ENCODE measurements at regions not wholly inside any gene's neighbourhood (a gene's known extent, or its start where the extent isn't known, plus 50 kb on each side); places are given as distances from the start of the nearest gene placed in this dataset.

DNA sequence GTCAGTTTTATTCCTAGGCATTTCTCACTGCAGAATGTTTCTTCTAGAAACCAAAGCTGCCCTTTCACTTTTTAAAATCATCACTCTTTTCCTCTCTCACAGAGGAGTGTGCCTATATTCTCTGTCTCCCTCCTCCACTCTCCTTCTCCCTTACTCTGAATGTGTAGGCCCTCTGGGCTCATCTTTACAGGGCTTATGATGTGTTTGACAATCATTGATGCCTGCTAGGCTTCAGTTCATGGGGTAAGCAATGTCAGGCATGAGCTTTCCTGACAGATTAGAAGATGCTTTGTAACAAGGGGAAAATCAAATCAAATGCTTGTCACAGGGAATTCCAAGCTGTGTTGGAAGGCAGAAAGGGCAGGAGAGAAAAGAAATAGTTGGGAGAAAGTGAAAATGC is 742.9 kb downstream of the SORCS3 start:
- TF ChIP-seq, protein P1, sequence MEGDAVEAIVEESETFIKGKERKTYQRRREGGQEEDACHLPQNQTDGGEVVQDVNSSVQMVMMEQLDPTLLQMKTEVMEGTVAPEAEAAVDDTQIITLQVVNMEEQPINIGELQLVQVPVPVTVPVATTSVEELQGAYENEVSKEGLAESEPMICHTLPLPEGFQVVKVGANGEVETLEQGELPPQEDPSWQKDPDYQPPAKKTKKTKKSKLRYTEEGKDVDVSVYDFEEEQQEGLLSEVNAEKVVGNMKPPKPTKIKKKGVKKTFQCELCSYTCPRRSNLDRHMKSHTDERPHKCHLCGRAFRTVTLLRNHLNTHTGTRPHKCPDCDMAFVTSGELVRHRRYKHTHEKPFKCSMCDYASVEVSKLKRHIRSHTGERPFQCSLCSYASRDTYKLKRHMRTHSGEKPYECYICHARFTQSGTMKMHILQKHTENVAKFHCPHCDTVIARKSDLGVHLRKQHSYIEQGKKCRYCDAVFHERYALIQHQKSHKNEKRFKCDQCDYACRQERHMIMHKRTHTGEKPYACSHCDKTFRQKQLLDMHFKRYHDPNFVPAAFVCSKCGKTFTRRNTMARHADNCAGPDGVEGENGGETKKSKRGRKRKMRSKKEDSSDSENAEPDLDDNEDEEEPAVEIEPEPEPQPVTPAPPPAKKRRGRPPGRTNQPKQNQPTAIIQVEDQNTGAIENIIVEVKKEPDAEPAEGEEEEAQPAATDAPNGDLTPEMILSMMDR (IDR thresholded peaks at IDR 0.05) = no peak
- TF ChIP-seq POLR2A (IDR thresholded peaks at IDR 0.05) = no peak

Measured in lower leg skin (tissue), 3 donors.